ENCODE measurements at regions not wholly inside any gene's neighbourhood (a gene's known extent, or its start where the extent isn't known, plus 50 kb on each side); places are given as distances from the start of the nearest gene placed in this dataset.

GRCh38 chr11:80116796-80117195 lies 676.0 kb upstream of the TENM4 start:
- Histone ChIP-seq H3K4me1 (no peaks in the 10 kb centered on the region), H3K36me3 (no peaks in the 10 kb centered on the region), H3K27me3 (ENCODE audit: low read depth) (no peaks in the 10 kb centered on the region), H3K27ac (no peak overlapping the region), H3K9me3 (no peaks in the 10 kb centered on the region), H3K4me3 (no peak overlapping the region)
- no peak for TF ChIP-seq CTCF (IDR thresholded peaks at IDR 0.05)
- intact Hi-C loops (cut with DNase I): no loop called here
- no peak for ATAC-seq
- no peak for DNase-seq

- Histone ChIP-seq H3K9me3 (no peaks in the 10 kb centered on the region), H3K4me3 (no peak overlapping the region), H3K27me3 (ENCODE audit: low read depth) (no peaks in the 10 kb centered on the region), H3K36me3 (no peaks in the 10 kb centered on the region), H3K27ac (no peak overlapping the region), H3K4me1 (no peaks in the 10 kb centered on the region)
- no peak for TF ChIP-seq CTCF (IDR thresholded peaks at IDR 0.05)
- DNase-seq (no peak), ATAC-seq (no peak)
- intact Hi-C loops (cut with DNase I): no loop called here
These were observed 668.8 kb upstream of the TENM4 start for GRCh38 chr11:80109652-80110051.

- Histone ChIP-seq H3K36me3 (no peaks in the 10 kb centered on the region), H3K27me3 (ENCODE audit: low read depth) (no peaks in the 10 kb centered on the region), H3K27ac (no peak overlapping the region), H3K9me3 (no peaks in the 10 kb centered on the region), H3K4me3 (no peak overlapping the region), H3K4me1 (no peaks in the 10 kb centered on the region)
- DNase-seq (no peak), ATAC-seq (no peak)
- intact Hi-C loops (cut with DNase I): no loop called here
- no peak for TF ChIP-seq CTCF (IDR thresholded peaks at IDR 0.05)
These were observed 668.2 kb upstream of the TENM4 start for GRCh38 chr11:80109031-80109430.

- Histone ChIP-seq H3K4me3 (no peak overlapping the region), H3K4me1 (no peaks in the 10 kb centered on the region), H3K27me3 (ENCODE audit: low read depth) (no peaks in the 10 kb centered on the region), H3K36me3 (no peaks in the 10 kb centered on the region), H3K9me3 (no peaks in the 10 kb centered on the region), H3K27ac (no peak overlapping the region)
- TF ChIP-seq CTCF (IDR thresholded peaks at IDR 0.05): no peak
- ATAC-seq (no peak), DNase-seq (no peak)
- intact Hi-C loops (cut with DNase I): no loop called here
These were observed 666.6 kb upstream of the TENM4 start for GRCh38 chr11:80107415-80107814.

- no peak for TF ChIP-seq CTCF (IDR thresholded peaks at IDR 0.05)
- DNase-seq: no peak
- Histone ChIP-seq H3K27me3 (ENCODE audit: low read depth) (no peaks in the 10 kb centered on the region), H3K4me1 (no peaks in the 10 kb centered on the region), H3K4me3 (no peak overlapping the region), H3K9me3 (no peaks in the 10 kb centered on the region), H3K27ac (no peak overlapping the region), H3K36me3 (no peaks in the 10 kb centered on the region)
- intact Hi-C loops (cut with DNase I): no loop called here
- ATAC-seq: no peak
These were observed 663.4 kb upstream of the TENM4 start for GRCh38 chr11:80104191-80104590.

All from lower lobe of right lung (tissue), 2 donors.